GM12878 (cell line): ENCODE measurements at regions not wholly inside any gene's neighbourhood (a gene's known extent, or its start where the extent isn't known, plus 50 kb on each side); places are given as distances from the start of the nearest gene placed in this dataset.

Experiments
- ATAC-seq: fragments of 200-7000 bp; cut with Tn5 transposase; 3 replicates; pipeline ENCODE4 v1.9.1; 2020; ENCODE audit warnings: mild to moderate bottlenecking, moderate library complexity
- BruUV-seq: library from RNA; stranded (reverse); fragments of 400-500 nt; replicated peaks from 2 replicates; lab custom pipeline; 2021; lab: Mats Ljungman, UMichigan
- CTCF ChIA-PET: fragments of 300-600 bp; sonication (Branson Sonifier 250); formaldehyde crosslinking; extraction: SDS; loops from one replicate; lab custom pipeline; 2021; ENCODE audit warnings: inconsistent platforms; lab: Yijun Ruan, JAX
- POLR2A ChIA-PET: fragments of 350-600 bp; formaldehyde crosslinking; extraction: SDS; loops from one replicate; lab custom pipeline; 2021; ENCODE audit warnings: inconsistent platforms; lab: Charles Lee
- RAD21 ChIA-PET: fragments of 300-600 bp; sonication (Branson Sonifier 250); formaldehyde crosslinking; loops from one replicate; lab custom pipeline; 2023; ENCODE audit warnings: antibody characterized with exemption; ENCODE audit not compliant: unreplicated experiment; lab: Charles Lee
- SMC1A ChIA-PET: fragments of 300-600 bp; sonication (Branson Sonifier 250); formaldehyde crosslinking; loops from one replicate; lab custom pipeline; 2023; ENCODE audit not compliant: unreplicated experiment, uncharacterized antibody; lab: Charles Lee
- DNase-seq: peaks from one replicate; pipeline ENCODE4 v3.0.0-alpha.2; 2011; ENCODE audit warnings: low read depth, low spot score
- FAIRE-seq: peaks from 3 replicates; lab custom pipeline; 2011; peaks lifted over from hg19 to GRCh38; lab: Jason Lieb, UNC
- H2AFZ ChIP-seq: 2 replicates; pipeline ENCODE4 v1.6.0; 2011; ENCODE audit warnings: low read depth, low read length, control low read depth; ENCODE audit not compliant: control insufficient read depth
- H3K27ac ChIP-seq: 2 replicates; pipeline ENCODE4 v1.5.1; 2011; ENCODE audit warnings: control low read depth; ENCODE audit not compliant: control insufficient read depth, insufficient read depth
- H3K27me3 ChIP-seq, 2 experiments: replicated peaks in 1 of 2; 2 replicates each; pipeline versions ENCODE4 v1.6.0 to v1.6.1; 2011; ENCODE audit warnings: low read length in 1 of 2; ENCODE audit not compliant: control insufficient read depth in 2 of 2, insufficient read depth in 2 of 2
- H3K36me3 ChIP-seq, 2 experiments: 2 replicates each; pipeline ENCODE4 v1.5.1; 2011; ENCODE audit warnings: low read length in 1 of 2; ENCODE audit not compliant: control insufficient read depth in 2 of 2, insufficient read depth in 2 of 2
- H3K4me1 ChIP-seq: 2 replicates; pipeline ENCODE4 v1.6.1; 2011; ENCODE audit warnings: mild to moderate bottlenecking, low read length, moderate library complexity, mixed read lengths; ENCODE audit not compliant: control insufficient read depth, insufficient read depth
- H3K4me2 ChIP-seq: 2 replicates; pipeline ENCODE4 v1.6.0; 2011; ENCODE audit warnings: control low read depth; ENCODE audit not compliant: control insufficient read depth, insufficient read depth
- H3K4me3 ChIP-seq: fragments of 200-600 bp; sonication (generic); 2 replicates; pipeline ENCODE4 v1.5.1; 2016
- H3K79me2 ChIP-seq: 2 replicates; pipeline ENCODE4 v1.6.0; 2011; ENCODE audit warnings: low read length; ENCODE audit not compliant: control insufficient read depth, insufficient read depth
- H3K9ac ChIP-seq: 2 replicates; pipeline ENCODE4 v1.8.0; 2011; ENCODE audit warnings: low read length, control low read depth, mixed read lengths; ENCODE audit not compliant: control insufficient read depth, insufficient read depth
- H3K9me3 ChIP-seq: replicated peaks from 3 replicates; pipeline ENCODE4 v1.5.1; 2011; ENCODE audit warnings: mild to moderate bottlenecking, low read length; ENCODE audit not compliant: control insufficient read depth, insufficient read depth
- H4K20me1 ChIP-seq: 2 replicates; pipeline ENCODE4 v1.6.0; 2011; ENCODE audit not compliant: control insufficient read depth, insufficient read depth
- BCL11A ChIP-seq: IDR thresholded peaks from 2 replicates; pipeline ENCODE4 v1.6.1; 2011; ENCODE audit warnings: low read depth, low read length
- BHLHE40 ChIP-seq, 2 experiments: fragments of 450-650 bp in 1 of 2; IDR thresholded peaks; 2 replicates each; pipeline ENCODE4 v1.6.1; 2011 to 2017; ENCODE audit warnings: low read depth in 2 of 2, borderline replicate concordance in 1 of 2, improper control_type of control experiment in 1 of 2, low read length in 1 of 2, mild to moderate bottlenecking in 1 of 2
- CEBPZ ChIP-seq: fragments of 150-350 bp; IDR thresholded peaks from 2 replicates; pipeline ENCODE4 v1.6.1; 2016; ENCODE audit warnings: low read depth, low read length
- FOS ChIP-seq: IDR thresholded peaks from 3 replicates; pipeline ENCODE4 v1.6.1; 2011; ENCODE audit warnings: borderline replicate concordance; ENCODE audit not compliant: insufficient read length; ENCODE audit errors: extremely low read depth
- FOXM1 ChIP-seq: IDR thresholded peaks from 2 replicates; pipeline ENCODE4 v1.6.1; 2012; ENCODE audit warnings: low read depth, mild to moderate bottlenecking, inconsistent platforms, low read length, moderate library complexity
- HCFC1 ChIP-seq: fragments of 150-350 bp; IDR thresholded peaks from 2 replicates; pipeline ENCODE4 v1.6.1; 2014; ENCODE audit warnings: low read length
- HDAC6 ChIP-seq: fragments of 200-600 bp; sonication (generic); IDR thresholded peaks from one replicate; pipeline ENCODE4 v1.8.0; 2017; ENCODE audit warnings: antibody characterized with exemption; ENCODE audit not compliant: unreplicated experiment
- KDM1A ChIP-seq: fragments of 200-600 bp; sonication (generic); IDR thresholded peaks from 2 replicates; pipeline ENCODE4 v1.6.1; 2016; ENCODE audit warnings: borderline replicate concordance
- NFIC ChIP-seq: IDR thresholded peaks from 2 replicates; pipeline ENCODE4 v1.6.1; 2012; ENCODE audit warnings: low read depth, mild to moderate bottlenecking, inconsistent platforms, low read length, moderate library complexity
- PML ChIP-seq: IDR thresholded peaks from 2 replicates; pipeline ENCODE4 v1.6.1; 2012; ENCODE audit warnings: low read length, inconsistent platforms
- REST ChIP-seq: IDR thresholded peaks from 2 replicates; pipeline ENCODE4 v1.6.1; 2012; ENCODE audit warnings: mild to moderate bottlenecking, low read depth, low read length
- TARDBP ChIP-seq: IDR thresholded peaks from 2 replicates; pipeline ENCODE4 v1.6.1; 2016; ENCODE audit warnings: borderline replicate concordance
- YBX1 ChIP-seq: fragments of 450-650 bp; IDR thresholded peaks from 2 replicates; pipeline ENCODE4 v1.6.1; 2016; ENCODE audit warnings: antibody characterized with exemption
- ZBTB40 ChIP-seq: fragments of 450-650 bp; IDR thresholded peaks from 2 replicates; pipeline ENCODE4 v1.6.1; 2016; ENCODE audit warnings: mild to moderate bottlenecking, moderate library complexity, borderline replicate concordance
- WGBS: methylation state at CpG from one replicate; pipeline ENCODE4 v1.1.6; 2016; ENCODE audit warnings: low lambda C conversion rate; ENCODE audit not compliant: insufficient replicate concordance, insufficient coverage; ENCODE audit errors: missing lambda C conversion rate; 5-methylcytosine and 5-hydroxymethylcytosine counted together
- in situ Hi-C: fragments of 300-500 bp; cut with MboI; formaldehyde crosslinking; loops from 9 replicates; pipeline ENCODE4 v1.14.3; 2018; ENCODE audit warnings: mixed read lengths
- intact Hi-C: fragments of 100-400 bp; cut with micrococcal nuclease; formaldehyde crosslinking; loops from one replicate; pipeline ENCODE4 v1.14.2; 2022; ENCODE audit not compliant: unreplicated experiment

- no peak for ATAC-seq
- Histone ChIP-seq H3K27ac (no peak overlapping the region), H3K4me1 (no peaks in the 10 kb centered on the region), H3K36me3 (no peaks in the 10 kb centered on the region), H3K79me2 (no peaks in the 10 kb centered on the region), H2AFZ (no peak overlapping the region), H3K4me3 (no peak overlapping the region), H3K4me2 (no peak overlapping the region), H3K9me3 (no peaks in the 10 kb centered on the region), H4K20me1 (no peaks in the 10 kb centered on the region)
- no TSS peak for BruUV-seq
- intact Hi-C loops (no loop called here), in situ Hi-C loops (no loop called here)
- DNase-seq, result no peak
- no peak for FAIRE-seq
- RAD21 ChIA-PET, result no interaction called here
- WGBS, result 30% methylated on average over 4 of the region's 4 CpGs
- SMC1A ChIA-PET, result no interaction called here
- CTCF ChIA-PET, result no interaction called here
- TF ChIP-seq BCL11A (no peak), PML (no peak), BHLHE40 (IDR thresholded peaks at IDR 0.05; ENCODE audit: borderline replicate concordance in 1 of 2, low read depth in 2 of 2, low read length in 1 of 2) (no peak), REST (no peak), TARDBP (no peak), CEBPZ (no peak), FOS (no peak), KDM1A (no peak), HDAC6 (no peak), ZBTB40 (no peak), NFIC (no peak), YBX1 (no peak), FOXM1 (no peak), HCFC1 (no peak)
- TF ChIP-seq, all 136 proteins: peak for 0
- Histone ChIP-seq H3K27me3 (no peaks in the 10 kb centered on the region), H3K9ac (no peak overlapping the region)
- POLR2A ChIA-PET, result no interaction called here
Observed at GRCh38 chr13:97068151-97068550, 73.9 kb upstream of the OXGR1 start.
